ENCODE measurements at regions not wholly inside any gene's neighbourhood (a gene's known extent, or its start where the extent isn't known, plus 50 kb on each side); places are given as distances from the start of the nearest gene placed in this dataset.
"Not testable (repeated sequence)": the region's sequence is repeated elsewhere in the genome, so short reads cannot be mapped to it uniquely, and the experiment has no call there.

- no peak for DNase-seq (ENCODE audit: low read depth in 2 of 2)
Observed at GRCh38 chr12:128109236-128109635, 157.7 kb upstream of the TMEM132C start.

- DNase-seq (ENCODE audit: low read depth in 2 of 2): no peak
Observed at GRCh38 chr12:128109636-128110035, 157.3 kb upstream of the TMEM132C start.

- no peak for DNase-seq (ENCODE audit: low read depth in 2 of 2)
Observed at GRCh38 chr12:128111333-128111732, 155.6 kb upstream of the TMEM132C start.

GRCh38 chr12:128111951-128112350, 155.0 kb upstream of the TMEM132C start:
- DNase-seq (ENCODE audit: low read depth in 2 of 2): no peak

GRCh38 chr12:128113250-128113649, 153.7 kb upstream of the TMEM132C start:
- not testable (repeated sequence) for DNase-seq (ENCODE audit: low read depth in 2 of 2)

GRCh38 chr12:128114485-128114884, 152.5 kb upstream of the TMEM132C start:
- no peak for DNase-seq (ENCODE audit: low read depth in 2 of 2)

GRCh38 chr12:128116537-128116936, 150.4 kb upstream of the TMEM132C start:
- no peak for DNase-seq (ENCODE audit: low read depth in 2 of 2)

- DNase-seq (ENCODE audit: low read depth in 2 of 2): no peak
Observed at GRCh38 chr12:128120035-128120434, 146.9 kb upstream of the TMEM132C start.

- DNase-seq (ENCODE audit: low read depth in 2 of 2): no peak
Observed at GRCh38 chr12:128121424-128121823, 145.5 kb upstream of the TMEM132C start.

- DNase-seq (ENCODE audit: low read depth in 2 of 2): no peak
Observed at GRCh38 chr12:128123096-128123495, 143.9 kb upstream of the TMEM132C start.

- DNase-seq (ENCODE audit: low read depth in 2 of 2): no peak
Observed at GRCh38 chr12:128131955-128132354, 135.0 kb upstream of the TMEM132C start.

GRCh38 chr12:128133321-128134073, 133.5 kb upstream of the TMEM132C start:
- no peak for DNase-seq (ENCODE audit: low read depth in 2 of 2)

GRCh38 chr12:128137140-128137539, 129.8 kb upstream of the TMEM132C start:
- no peak for DNase-seq (ENCODE audit: low read depth in 2 of 2)

GRCh38 chr12:128138125-128138524, 128.8 kb upstream of the TMEM132C start:
- no peak for DNase-seq (ENCODE audit: low read depth in 2 of 2)

GRCh38 chr12:128140551-128140950, 126.4 kb upstream of the TMEM132C start:
- DNase-seq (ENCODE audit: low read depth in 2 of 2): no peak

- no peak for DNase-seq (ENCODE audit: low read depth in 2 of 2)
Observed at GRCh38 chr12:128150961-128151360, 116.0 kb upstream of the TMEM132C start.

GRCh38 chr12:128155571-128155970, 111.4 kb upstream of the TMEM132C start:
- DNase-seq (ENCODE audit: low read depth in 2 of 2): no peak

GRCh38 chr12:128163086-128163485, 103.9 kb upstream of the TMEM132C start:
- no peak for DNase-seq (ENCODE audit: low read depth in 2 of 2)

- DNase-seq (ENCODE audit: low read depth in 2 of 2): no peak
Observed at GRCh38 chr12:128164533-128164932, 102.4 kb upstream of the TMEM132C start.

- DNase-seq (ENCODE audit: low read depth in 2 of 2): no peak
Observed at GRCh38 chr12:128165387-128165786, 101.6 kb upstream of the TMEM132C start.

GRCh38 chr12:128168273-128168672, 98.7 kb upstream of the TMEM132C start:
- no peak for DNase-seq (ENCODE audit: low read depth in 2 of 2)

GRCh38 chr12:128170181-128170580, 96.8 kb upstream of the TMEM132C start:
- no peak for DNase-seq (ENCODE audit: low read depth in 2 of 2)

- no peak for DNase-seq (ENCODE audit: low read depth in 2 of 2)
Observed at GRCh38 chr12:128178565-128178964, 88.4 kb upstream of the TMEM132C start.

GRCh38 chr12:128178966-128179365, 88.0 kb upstream of the TMEM132C start:
- DNase-seq (ENCODE audit: low read depth in 2 of 2): no peak
